Activated naive CD4-positive, alpha-beta T cell treated with anti-CD3 and anti-CD28 coated beads for 36 hours (primary cell): ENCODE measurements at regions not wholly inside any gene's neighbourhood (a gene's known extent, or its start where the extent isn't known, plus 50 kb on each side); places are given as distances from the start of the nearest gene placed in this dataset.

ENCODE experiments used
- CTCF ChIA-PET: fragments of 350-600 bp; sonication (Branson Sonifier 250); formaldehyde crosslinking; loops from one replicate; lab custom pipeline; 2021; ENCODE audit warnings: antibody characterized with exemption; lab: Charles Lee
- DNase-seq: peaks from one replicate; pipeline ENCODE4 v3.0.0-alpha.2; 2020
- H3K27ac Mint-ChIP-seq: one replicate; pipeline ENCODE4 v1.8.0; 2021; ENCODE audit warnings: mild to moderate bottlenecking, mixed read lengths
- H3K27me3 Mint-ChIP-seq: one replicate; pipeline ENCODE4 v1.8.0; 2021; ENCODE audit warnings: low read depth, mixed read lengths
- H3K36me3 Mint-ChIP-seq: one replicate; pipeline ENCODE4 v1.8.0; 2021; ENCODE audit warnings: low read depth, mixed read lengths
- H3K4me1 Mint-ChIP-seq: one replicate; pipeline ENCODE4 v1.8.0; 2021; ENCODE audit warnings: low read depth, mixed read lengths
- H3K4me3 Mint-ChIP-seq: one replicate; pipeline ENCODE4 v1.8.0; 2021; ENCODE audit warnings: mild to moderate bottlenecking, moderate library complexity, mixed read lengths
- H3K9me3 Mint-ChIP-seq: one replicate; pipeline ENCODE4 v1.8.0; 2021; ENCODE audit warnings: mixed read lengths
- intact Hi-C: fragments of 100-400 bp; cut with micrococcal nuclease; formaldehyde crosslinking; loops from one replicate; pipeline ENCODE4 v1.15.1; 2023

DNA sequence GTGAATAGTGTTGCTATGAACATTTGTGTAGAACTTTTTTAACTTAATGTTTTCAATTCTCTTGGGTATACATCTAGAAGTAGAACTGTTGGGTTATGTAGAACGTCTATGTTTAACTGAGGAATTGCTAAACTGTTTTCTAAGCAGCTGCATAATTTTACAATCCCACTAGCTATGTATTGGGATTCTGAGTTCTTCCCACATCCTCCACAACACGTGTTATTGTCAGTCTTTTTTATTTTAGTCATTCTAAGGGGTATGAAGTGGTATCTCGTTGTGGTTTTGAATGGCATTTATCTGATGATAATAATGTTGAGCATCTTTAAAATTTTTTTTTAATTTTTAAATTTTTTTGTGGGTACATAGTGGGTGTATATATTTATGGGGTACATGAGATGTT lies 55.0 kb upstream of the NPHP3 start:
- Mint-ChIP-seq H3K27ac (no peak overlapping the region), H3K27me3 (peaks cover 6% of the 10 kb centered on the region), H3K9me3 (no peaks in the 10 kb centered on the region), H3K4me1 (no peaks in the 10 kb centered on the region), H3K4me3 (no peak overlapping the region), H3K36me3 (no peaks in the 10 kb centered on the region)
- intact Hi-C loops = no loop called here
- CTCF ChIA-PET = interaction anchor here (0.6 kb wide), 1 partner anchor 518 kb away, joined by 3 read pairs; no protein-coding TSS in a partner anchor
- DNase-seq = no peak

DNA sequence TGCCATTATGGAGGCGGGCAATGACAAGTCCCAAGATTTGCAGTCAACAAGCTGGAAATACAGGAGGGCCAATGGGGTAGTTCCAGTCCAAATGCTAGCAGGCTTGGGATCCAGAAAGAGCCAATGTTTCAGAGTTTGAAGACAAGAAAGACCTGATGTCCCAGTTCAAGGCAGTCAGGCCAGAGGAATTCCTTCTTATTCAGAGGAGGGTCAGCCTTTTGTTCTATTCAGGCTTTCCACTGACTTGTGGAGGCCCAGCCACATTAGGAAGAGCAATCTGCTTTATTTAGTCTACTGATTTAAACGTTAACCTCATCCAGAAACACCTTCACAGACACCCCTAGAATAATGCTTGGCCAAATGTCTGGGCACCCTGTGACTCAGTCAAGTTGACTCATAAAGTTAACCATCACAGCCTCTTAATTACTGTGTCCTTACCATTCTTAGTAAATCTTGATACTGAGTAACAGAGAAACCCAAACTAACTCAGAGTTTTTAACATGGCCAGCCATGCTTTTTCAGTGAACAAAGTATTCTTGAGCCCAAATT lies 50.9 kb upstream of the NPHP3 start:
- no peak overlapping the region for H3K27ac Mint-ChIP-seq

DNA sequence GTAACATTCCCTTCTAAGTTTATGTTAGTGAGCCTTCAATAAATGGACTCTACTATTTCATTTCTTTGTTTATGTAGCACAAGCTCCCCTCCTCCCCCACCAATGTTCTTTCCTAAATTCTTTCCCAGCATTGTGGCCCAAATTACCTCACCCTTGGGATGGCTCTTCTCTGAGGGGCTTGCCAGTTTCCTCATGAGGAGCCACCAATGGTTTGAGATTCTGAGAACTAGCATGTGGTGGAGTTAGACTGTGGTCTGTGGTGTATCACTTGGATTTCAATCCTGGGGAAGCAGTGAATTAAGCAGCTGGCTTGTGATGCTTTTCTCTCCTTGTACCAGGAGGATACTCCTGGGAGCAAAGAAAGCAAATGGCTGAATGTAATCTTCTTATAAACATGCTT lies 50.0 kb upstream of the NPHP3 start:
- Mint-ChIP-seq H3K36me3 (no peaks in the 10 kb centered on the region), H3K27ac (no peak overlapping the region), H3K4me3 (no peak overlapping the region), H3K27me3 (peaks cover 16% of the 10 kb centered on the region), H3K4me1 (no peaks in the 10 kb centered on the region), H3K9me3 (no peaks in the 10 kb centered on the region)
- intact Hi-C loops = no loop called here
- no peak for DNase-seq
- CTCF ChIA-PET = no interaction called here

More for the DNA sequence above, 50.9 kb upstream of the NPHP3 start:
- Mint-ChIP-seq H3K27me3 (peaks cover 10% of the 10 kb centered on the region), H3K36me3 (no peaks in the 10 kb centered on the region), H3K4me3 (no peak overlapping the region), H3K4me1 (no peaks in the 10 kb centered on the region), H3K9me3 (no peaks in the 10 kb centered on the region)
- no peak for DNase-seq
- CTCF ChIA-PET = no interaction called here
- intact Hi-C loops = no loop called here
